SU-DHL-6 (cell line): ENCODE measurements at regions not wholly inside any gene's neighbourhood (a gene's known extent, or its start where the extent isn't known, plus 50 kb on each side); places are given as distances from the start of the nearest gene placed in this dataset.

Experiments
- H2AFZ ChIP-seq: fragments of 200-600 bp; sonication (generic); 2 replicates; pipeline ENCODE4 v1.6.1; 2014; ENCODE audit warnings: low read depth, mild to moderate bottlenecking, moderate library complexity, mixed read lengths, antibody characterized with exemption, low read length; ENCODE audit not compliant: severe bottlenecking
- H3F3A ChIP-seq: fragments of 200-600 bp; shearing (Covaris generic); 2 replicates; pipeline ENCODE4 v1.6.0; 2016; ENCODE audit warnings: antibody characterized with exemption, mild to moderate bottlenecking; ENCODE audit not compliant: insufficient read depth
- H3K27ac ChIP-seq: fragments of 200-600 bp; sonication (generic); 2 replicates; pipeline ENCODE4 v1.5.1; 2016; ENCODE audit warnings: low read depth, mild to moderate bottlenecking, low read length, moderate library complexity, mixed read lengths
- H3K27me3 ChIP-seq: fragments of 200-600 bp; sonication (generic), shearing (Covaris generic); 2 replicates; pipeline ENCODE4 v1.6.0; 2014; ENCODE audit warnings: mild to moderate bottlenecking, low read length
- H3K36me3 ChIP-seq: fragments of 200-600 bp; sonication (generic); 2 replicates; pipeline ENCODE4 v1.6.1; 2014; ENCODE audit warnings: mild to moderate bottlenecking, low read length, mixed read lengths
- H3K4me2 ChIP-seq: fragments of 300-600, 200-600 bp; shearing (Covaris generic), sonication (generic); 2 replicates; pipeline ENCODE4 v1.6.0; 2014; ENCODE audit warnings: low read length, low read depth, mild to moderate bottlenecking; ENCODE audit not compliant: poor library complexity, severe bottlenecking
- H3K4me3 ChIP-seq: fragments of 200-600 bp; sonication (generic); 2 replicates; pipeline ENCODE4 v1.5.1; 2014; ENCODE audit warnings: antibody characterized with exemption, low read length, mild to moderate bottlenecking, mixed read lengths; ENCODE audit not compliant: insufficient read depth, poor library complexity, severe bottlenecking
- H3K79me2 ChIP-seq: fragments of 200-600 bp; sonication (generic); 2 replicates; pipeline ENCODE4 v1.6.1; 2014; ENCODE audit warnings: mild to moderate bottlenecking, low read length, moderate library complexity; ENCODE audit not compliant: insufficient read depth
- H3K9ac ChIP-seq: fragments of 200-600 bp; sonication (generic); 2 replicates; pipeline ENCODE4 v1.7.0; 2014; ENCODE audit warnings: mild to moderate bottlenecking, low read length
- H3K9me2 ChIP-seq: fragments of 200-600 bp; sonication (generic); replicated peaks from 2 replicates; pipeline ENCODE4 v1.6.1; 2014; ENCODE audit warnings: low read length; ENCODE audit not compliant: insufficient read depth
- H3K9me3 ChIP-seq: fragments of 200-600 bp; sonication (generic); 2 replicates; pipeline ENCODE4 v1.6.1; 2014; ENCODE audit warnings: low read length, mixed read lengths; ENCODE audit not compliant: insufficient read depth
- H4K20me1 ChIP-seq: fragments of 200-600 bp; sonication (generic); 2 replicates; pipeline ENCODE4 v1.6.1; 2014; ENCODE audit warnings: low read depth, mild to moderate bottlenecking, antibody characterized with exemption, low read length, moderate library complexity, mixed read lengths
- CTCF ChIP-seq: fragments of 200-600 bp; sonication (generic); IDR thresholded peaks from one replicate; pipeline ENCODE4 v1.5.1; 2017; ENCODE audit warnings: antibody characterized with exemption, mild to moderate bottlenecking, low read length, moderate library complexity; ENCODE audit not compliant: insufficient read depth, poor library complexity, severe bottlenecking
- EZH2phosphoT487 ChIP-seq: fragments of 200-600 bp; sonication (generic), shearing (Covaris generic); conservative IDR thresholded peaks from 2 replicates; pipeline ENCODE4 v1.6.1; 2018; ENCODE audit warnings: mild to moderate bottlenecking, antibody characterized with exemption, low read length, moderate library complexity, mixed read lengths

GRCh38 chr2:138444411-138444810 lies 57.2 kb upstream of the SPOPL start:
- Histone ChIP-seq H3K27ac (no peak overlapping the region), H3K4me3 (no peak overlapping the region), H2AFZ (no peak overlapping the region), H3K36me3 (no peaks in the 10 kb centered on the region), H3F3A (no peaks in the 10 kb centered on the region), H3K27me3 (no peaks in the 10 kb centered on the region), H3K4me2 (no peak overlapping the region), H3K9ac (no peak overlapping the region), H4K20me1 (no peaks in the 10 kb centered on the region), H3K79me2 (no peaks in the 10 kb centered on the region), H3K9me2 (no peaks in the 10 kb centered on the region), H3K9me3 (no peaks in the 10 kb centered on the region)
- no peak for TF ChIP-seq EZH2phosphoT487

- Histone ChIP-seq H3K27ac (no peak overlapping the region), H3K9me3 (no peaks in the 10 kb centered on the region), H4K20me1 (no peaks in the 10 kb centered on the region), H3K79me2 (no peaks in the 10 kb centered on the region), H3K4me3 (no peak overlapping the region), H3K4me2 (no peak overlapping the region), H3K9ac (no peak overlapping the region), H3F3A (no peaks in the 10 kb centered on the region), H2AFZ (no peak overlapping the region), H3K27me3 (no peaks in the 10 kb centered on the region), H3K9me2 (no peaks in the 10 kb centered on the region), H3K36me3 (no peaks in the 10 kb centered on the region)
- no peak for TF ChIP-seq EZH2phosphoT487
- no peak for TF ChIP-seq CTCF
These were observed 56.3 kb upstream of the SPOPL start for GRCh38 chr2:138445227-138445626.

GRCh38 chr2:138446043-138446442 lies 55.5 kb upstream of the SPOPL start:
- Histone ChIP-seq H3K27me3 (no peaks in the 10 kb centered on the region), H3K4me2 (no peak overlapping the region)

More at GRCh38 chr2:138446043-138446442, 55.5 kb upstream of the SPOPL start:
- no peaks in the 10 kb centered on the region for H3F3A ChIP-seq
- H3K27ac ChIP-seq: no peak overlapping the region
- no peaks in the 10 kb centered on the region for H3K79me2 ChIP-seq
- H3K9ac ChIP-seq: no peak overlapping the region
- no peaks in the 10 kb centered on the region for H3K9me3 ChIP-seq
- no peaks in the 10 kb centered on the region for H4K20me1 ChIP-seq
- H3K9me2 ChIP-seq: no peaks in the 10 kb centered on the region
- H3K36me3 ChIP-seq: no peaks in the 10 kb centered on the region
- no peak overlapping the region for H3K4me3 ChIP-seq
- no peak overlapping the region for H2AFZ ChIP-seq
- TF ChIP-seq CTCF: no peak
- no peak for TF ChIP-seq EZH2phosphoT487
